Trophoblast cell (in vitro differentiated cells and primary cell): ENCODE measurements at regions not wholly inside any gene's neighbourhood (a gene's known extent, or its start where the extent isn't known, plus 50 kb on each side); places are given as distances from the start of the nearest gene placed in this dataset.
"Not testable (repeated sequence)": the region's sequence is repeated elsewhere in the genome, so short reads cannot be mapped to it uniquely, and the experiment has no call there.

ENCODE experiments used
- DNase-seq, 2 donors: peaks; one replicate each; pipeline ENCODE4 v3.0.0-alpha.2; 2016
- H2AFZ ChIP-seq: 2 replicates; pipeline ENCODE4 v1.6.1; 2013; ENCODE audit warnings: low read length, moderate library complexity, mild to moderate bottlenecking; ENCODE audit not compliant: insufficient read depth, poor library complexity
- H2AK5ac ChIP-seq: 2 replicates; pipeline ENCODE4 v1.6.1; 2013; ENCODE audit warnings: mild to moderate bottlenecking, low read length
- H2BK120ac ChIP-seq: 2 replicates; pipeline ENCODE4 v1.6.1; 2013; ENCODE audit warnings: low read length, mild to moderate bottlenecking, moderate library complexity; ENCODE audit not compliant: insufficient read depth, poor library complexity
- H2BK12ac ChIP-seq: 2 replicates; pipeline ENCODE4 v1.6.1; 2013; ENCODE audit warnings: mild to moderate bottlenecking, low read length, moderate library complexity
- H2BK5ac ChIP-seq: 2 replicates; pipeline ENCODE4 v1.6.1; 2013; ENCODE audit warnings: low read length, low read depth, moderate library complexity, mild to moderate bottlenecking; ENCODE audit not compliant: poor library complexity
- H3K14ac ChIP-seq: 2 replicates; pipeline ENCODE4 v1.6.1; 2013; ENCODE audit warnings: mild to moderate bottlenecking, low read length
- H3K18ac ChIP-seq: 2 replicates; pipeline ENCODE4 v1.6.1; 2013; ENCODE audit warnings: mild to moderate bottlenecking, low read length
- H3K23ac ChIP-seq: 2 replicates; pipeline ENCODE4 v1.6.1; 2013; ENCODE audit warnings: low read length
- H3K27ac ChIP-seq: 2 replicates; pipeline ENCODE4 v1.5.1; 2013; ENCODE audit warnings: low read depth, mild to moderate bottlenecking, inconsistent platforms, low read length, moderate library complexity
- H3K27me3 ChIP-seq: 2 replicates; pipeline ENCODE4 v1.6.1; 2013; ENCODE audit warnings: inconsistent platforms, mild to moderate bottlenecking, low read length, moderate library complexity; ENCODE audit not compliant: insufficient read depth
- H3K36me3 ChIP-seq, 2 experiments: 1 replicate in 1 of 2; 2 replicates in 1 of 2; pipeline ENCODE4 v1.6.1; 2013; ENCODE audit warnings: low read length in 2 of 2, mild to moderate bottlenecking in 2 of 2, moderate library complexity in 1 of 2; ENCODE audit not compliant: insufficient read depth in 2 of 2, control insufficient read depth in 1 of 2
- H3K4ac ChIP-seq: 2 replicates; pipeline ENCODE4 v1.6.1; 2013; ENCODE audit warnings: low read depth, mild to moderate bottlenecking, low read length, moderate library complexity
- H3K4me1 ChIP-seq, 2 experiments: 1 replicate in 1 of 2; 2 replicates in 1 of 2; pipeline ENCODE4 v1.6.1; 2013; ENCODE audit warnings: low read length in 2 of 2, mild to moderate bottlenecking in 2 of 2, moderate library complexity in 1 of 2; ENCODE audit not compliant: insufficient read depth in 2 of 2, control insufficient read depth in 1 of 2
- H3K4me2 ChIP-seq: 2 replicates; pipeline ENCODE4 v1.6.1; 2013; ENCODE audit warnings: inconsistent platforms, mild to moderate bottlenecking, low read length, moderate library complexity
- H3K4me3 ChIP-seq: 2 replicates; pipeline ENCODE4 v1.5.1; 2013; ENCODE audit warnings: mild to moderate bottlenecking, low read depth, low read length, inconsistent platforms
- H3K79me1 ChIP-seq: one replicate; pipeline ENCODE4 v1.6.1; 2013; ENCODE audit warnings: low read length
- H3K79me2 ChIP-seq: 2 replicates; pipeline ENCODE4 v1.6.1; 2013; ENCODE audit warnings: low read length, mild to moderate bottlenecking; ENCODE audit not compliant: control insufficient read depth, insufficient read depth, poor library complexity
- H3K9ac ChIP-seq: 2 replicates; pipeline ENCODE4 v1.6.1; 2013; ENCODE audit warnings: mild to moderate bottlenecking, low read length
- H3K9me3 ChIP-seq: 2 replicates; pipeline ENCODE4 v1.6.1; 2013; ENCODE audit warnings: low read depth, mild to moderate bottlenecking, control low read depth, inconsistent platforms, low read length; ENCODE audit not compliant: insufficient read depth
- H4K12ac ChIP-seq: 2 replicates; pipeline ENCODE4 v1.6.1; 2013; ENCODE audit warnings: low read depth, mild to moderate bottlenecking, low read length, moderate library complexity
- H4K8ac ChIP-seq: 2 replicates; pipeline ENCODE4 v1.6.1; 2013; ENCODE audit warnings: low read depth, mild to moderate bottlenecking, low read length, moderate library complexity
- H4K91ac ChIP-seq: one replicate; pipeline ENCODE4 v1.6.1; 2013; ENCODE audit warnings: low read depth, mild to moderate bottlenecking, low read length, moderate library complexity
- WGBS: extraction: QIAGEN DNeasy Blood & Tissue Kit; methylation state at CpG from one replicate; pipeline ENCODE4 v1.1.7; 2013; ENCODE audit warnings: missing lambda C conversion rate; ENCODE audit not compliant: insufficient read length, insufficient coverage; ENCODE audit errors: extremely low coverage; 5-methylcytosine and 5-hydroxymethylcytosine counted together

GRCh38 chr2:91768301-91768700 is 3076.8 kb downstream of the RPIA start:
- H2AFZ ChIP-seq, H4K8ac ChIP-seq, H2BK12ac ChIP-seq, H3K27me3 ChIP-seq, H3K14ac ChIP-seq, H3K27ac ChIP-seq, H2AK5ac ChIP-seq, H3K4me2 ChIP-seq, H4K12ac ChIP-seq, DNase-seq, H3K79me1 ChIP-seq, H3K4me1 ChIP-seq, H3K4ac ChIP-seq, H3K9me3 ChIP-seq, H2BK120ac ChIP-seq, H3K36me3 ChIP-seq, H4K91ac ChIP-seq, H3K79me2 ChIP-seq, H3K4me3 ChIP-seq, H2BK5ac ChIP-seq, H3K23ac ChIP-seq, H3K9ac ChIP-seq, H3K18ac ChIP-seq: not testable (repeated sequence)
- WGBS: no CpG with 5 or more reads among the region's 3 CpGs

DNA sequence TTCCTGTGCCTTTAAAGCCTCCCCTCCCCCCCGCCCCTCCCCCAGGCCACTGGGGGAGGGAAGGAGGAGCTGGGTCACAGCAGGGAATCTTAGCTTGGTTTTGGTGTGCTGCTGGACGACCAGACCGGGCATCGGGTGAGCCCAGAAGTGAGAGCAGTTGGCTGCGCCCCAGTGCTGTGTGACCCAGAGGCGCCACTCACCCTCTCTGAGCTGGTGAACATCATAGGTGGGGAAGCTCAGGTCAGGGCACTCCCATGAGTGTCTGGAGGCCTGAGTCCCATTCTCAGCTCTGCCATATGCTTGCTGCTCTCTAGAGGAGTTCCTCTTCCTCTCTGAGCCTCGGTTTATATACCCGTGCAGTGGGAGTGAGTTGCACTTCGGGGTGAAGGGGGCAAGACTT is 3077.5 kb downstream of the RPIA start:
- not testable (repeated sequence) for H3K4me1 ChIP-seq, H4K91ac ChIP-seq, H3K9me3 ChIP-seq, H3K4me2 ChIP-seq, H4K8ac ChIP-seq, H2AFZ ChIP-seq, H3K27me3 ChIP-seq, H3K79me2 ChIP-seq, H3K14ac ChIP-seq, H3K4ac ChIP-seq, DNase-seq, H3K79me1 ChIP-seq, H3K36me3 ChIP-seq, H3K18ac ChIP-seq, H4K12ac ChIP-seq, H2AK5ac ChIP-seq, H2BK120ac ChIP-seq, H3K23ac ChIP-seq, H2BK12ac ChIP-seq, H2BK5ac ChIP-seq, H3K27ac ChIP-seq, H3K4me3 ChIP-seq, H3K9ac ChIP-seq
- WGBS: no CpG with 5 or more reads among the region's 9 CpGs

DNA sequence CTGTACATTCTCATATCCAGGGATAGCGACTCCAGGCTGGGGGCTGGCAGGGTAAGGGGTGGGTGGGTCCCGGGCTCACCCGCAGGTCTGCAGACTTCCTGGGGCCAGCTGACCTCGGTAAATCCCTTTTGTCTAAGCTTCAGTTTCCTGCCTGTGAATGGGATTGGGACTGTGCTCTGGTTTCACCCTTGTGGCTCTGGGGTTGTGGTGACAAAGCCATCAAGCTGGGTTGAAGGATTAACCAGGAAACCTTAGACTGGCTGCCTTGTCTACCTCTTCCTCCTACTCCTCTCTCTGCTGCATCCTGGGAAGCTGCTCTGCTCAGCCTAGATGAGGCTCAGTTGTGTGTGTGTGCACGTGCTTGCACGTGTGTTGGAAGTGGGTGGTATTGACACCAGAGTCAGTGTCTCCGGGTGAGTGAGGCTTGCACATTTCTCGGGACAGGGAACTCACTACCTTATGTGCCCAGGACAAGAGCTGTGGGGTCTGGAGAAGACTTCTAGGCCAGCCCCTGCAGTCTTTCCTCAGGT is 3078.6 kb downstream of the RPIA start:
- H3K79me2 ChIP-seq: not testable (repeated sequence)

DNA sequence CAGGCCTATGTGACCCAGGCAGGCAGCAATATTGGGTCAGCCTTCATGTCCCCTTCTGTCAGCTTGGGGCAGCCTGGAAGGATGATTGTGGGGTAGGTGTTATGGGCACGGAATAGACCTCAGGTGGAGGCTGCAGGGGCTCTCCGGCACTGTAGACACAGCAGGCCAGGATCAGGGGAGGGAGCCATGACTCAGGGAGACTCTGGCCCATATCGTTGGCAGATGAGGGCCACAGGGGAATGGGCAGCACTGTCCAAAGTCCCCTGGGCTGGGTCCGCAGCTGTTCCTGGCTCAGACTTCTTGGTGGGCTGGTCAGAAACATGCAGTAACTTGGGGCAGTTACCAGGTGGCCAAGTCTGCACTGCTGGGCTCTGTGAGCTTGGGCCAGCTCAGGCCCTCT is 3080.1 kb downstream of the RPIA start:
- not testable (repeated sequence) for H3K27ac ChIP-seq, H3K36me3 ChIP-seq, H3K4me2 ChIP-seq, H3K23ac ChIP-seq, DNase-seq, H3K79me1 ChIP-seq, H4K91ac ChIP-seq, H3K9me3 ChIP-seq, H2BK12ac ChIP-seq, H3K18ac ChIP-seq, H3K14ac ChIP-seq, H3K27me3 ChIP-seq, H2AK5ac ChIP-seq, H4K8ac ChIP-seq, H3K4me1 ChIP-seq, H3K4ac ChIP-seq, H3K4me3 ChIP-seq, H2AFZ ChIP-seq, H2BK120ac ChIP-seq, H3K9ac ChIP-seq, H3K79me2 ChIP-seq, H2BK5ac ChIP-seq, H4K12ac ChIP-seq
- WGBS: no CpG with 5 or more reads among the region's 4 CpGs

More for the DNA sequence above, 3078.6 kb downstream of the RPIA start:
- not testable (repeated sequence) for H2BK120ac ChIP-seq, H2AFZ ChIP-seq, H3K27ac ChIP-seq, H3K14ac ChIP-seq, DNase-seq, H3K79me1 ChIP-seq, H2BK12ac ChIP-seq, H3K4me2 ChIP-seq, H4K12ac ChIP-seq, H2BK5ac ChIP-seq, H3K23ac ChIP-seq, H2AK5ac ChIP-seq, H3K4me3 ChIP-seq, H3K4ac ChIP-seq, H3K18ac ChIP-seq, H3K4me1 ChIP-seq, H3K36me3 ChIP-seq, H3K27me3 ChIP-seq, H3K9me3 ChIP-seq, H3K9ac ChIP-seq, H4K8ac ChIP-seq, H4K91ac ChIP-seq
- no CpG with 5 or more reads among the region's 8 CpGs for WGBS
